H1 (cell line): ENCODE measurements at regions not wholly inside any gene's neighbourhood (a gene's known extent, or its start where the extent isn't known, plus 50 kb on each side); places are given as distances from the start of the nearest gene placed in this dataset.

Source experiments
- CTCF ChIA-PET: fragments of 300-600 bp; sonication (Branson Sonifier 250); formaldehyde crosslinking; loops from one replicate; lab custom pipeline; 2021; ENCODE audit not compliant: partially characterized antibody; lab: Charles Lee
- POLR2A ChIA-PET: fragments of 300-600 bp; sonication (Branson Sonifier 250); formaldehyde crosslinking; loops from one replicate; lab custom pipeline; 2021; ENCODE audit warnings: inconsistent platforms; ENCODE audit not compliant: partially characterized antibody; lab: Charles Lee
- DNase-seq, 2 experiments: peaks; one replicate each; pipeline versions ENCODE4 v3.0.0 to v3.0.0-alpha.2; 2010 to 2022; ENCODE audit warnings: low spot score in 2 of 2, low read depth in 1 of 2, mixed read lengths in 1 of 2
- FAIRE-seq: peaks from 2 replicates; lab custom pipeline; 2011; peaks lifted over from hg19 to GRCh38; lab: Jason Lieb, UNC
- H2AFZ ChIP-seq: 2 replicates; pipeline ENCODE4 v1.8.1; 2012; ENCODE audit warnings: low read length, inconsistent platforms
- H2AK5ac ChIP-seq: 2 replicates; pipeline ENCODE4 v1.6.1; 2013; ENCODE audit warnings: low read depth, low read length
- H2BK120ac ChIP-seq: replicated peaks from 2 replicates; pipeline ENCODE3; 2013; ENCODE audit warnings: low read depth, low read length, inconsistent platforms
- H2BK12ac ChIP-seq: 2 replicates; pipeline ENCODE4 v1.6.1; 2013; ENCODE audit warnings: low read depth, low read length
- H2BK15ac ChIP-seq: 2 replicates; pipeline ENCODE4 v1.6.1; 2013; ENCODE audit warnings: low read length
- H2BK20ac ChIP-seq: 2 replicates; pipeline ENCODE4 v1.6.1; 2013; ENCODE audit warnings: low read length
- H2BK5ac ChIP-seq: 2 replicates; pipeline ENCODE4 v1.6.1; 2013; ENCODE audit warnings: low read depth, low read length
- H3K14ac ChIP-seq: 2 replicates; pipeline ENCODE4 v1.6.1; 2013; ENCODE audit warnings: inconsistent platforms; ENCODE audit not compliant: insufficient read length
- H3K18ac ChIP-seq: 2 replicates; pipeline ENCODE4 v1.6.1; 2013; ENCODE audit warnings: low read length; ENCODE audit errors: extremely low read depth
- H3K23ac ChIP-seq: 2 replicates; pipeline ENCODE4 v1.6.1; 2013; ENCODE audit warnings: inconsistent platforms; ENCODE audit not compliant: insufficient read length
- H3K23me2 ChIP-seq: 2 replicates; pipeline ENCODE4 v1.6.1; 2013; ENCODE audit warnings: low read depth, low read length
- H3K27ac ChIP-seq: 2 replicates; pipeline ENCODE4 v1.6.1; 2011; ENCODE audit warnings: low read depth, low read length, inconsistent platforms
- H3K27me3 ChIP-seq, 4 experiments: replicated peaks in 1 of 4; 1 replicate in 1 of 4; 2 replicates in 3 of 4; pipeline versions ENCODE4 v1.6.1 to v1.8.1; 2011 to 2013; ENCODE audit warnings: low read length in 3 of 4, mild to moderate bottlenecking in 3 of 4, inconsistent platforms in 2 of 4, mixed read lengths in 2 of 4, moderate library complexity in 1 of 4; ENCODE audit not compliant: control insufficient read depth in 3 of 4, insufficient read depth in 3 of 4; ENCODE audit errors: extremely low read depth in 1 of 4
- H3K36me3 ChIP-seq, 4 experiments: 2 replicates each; pipeline versions ENCODE4 v1.6.1 to v1.8.1; 2011 to 2013; ENCODE audit warnings: mild to moderate bottlenecking in 4 of 4, low read length in 3 of 4, moderate library complexity in 2 of 4, control low read depth in 1 of 4, inconsistent platforms in 1 of 4; ENCODE audit not compliant: insufficient read depth in 4 of 4, control insufficient read depth in 2 of 4
- H3K4ac ChIP-seq: replicated peaks from 2 replicates; pipeline ENCODE3; 2013; ENCODE audit warnings: low read length, low read depth, mixed read lengths, inconsistent platforms; ENCODE audit not compliant: insufficient read length
- H3K4me1 ChIP-seq, 4 experiments: replicated peaks in 1 of 4; 1 replicate in 1 of 4; 2 replicates in 3 of 4; pipeline versions ENCODE4 v1.6.1 to v1.8.1; 2011 to 2013; ENCODE audit warnings: low read length in 3 of 4, inconsistent platforms in 2 of 4, mixed read lengths in 1 of 4; ENCODE audit not compliant: insufficient read depth in 4 of 4, control insufficient read depth in 3 of 4
- H3K4me2 ChIP-seq, 2 experiments: 2 replicates each; pipeline versions ENCODE4 v1.6.1 to v1.8.1; 2011 to 2013; ENCODE audit warnings: low read depth in 2 of 2, low read length in 2 of 2, control low read depth in 1 of 2, inconsistent platforms in 1 of 2, mild to moderate bottlenecking in 1 of 2; ENCODE audit not compliant: insufficient read depth in 1 of 2
- H3K4me3 ChIP-seq, 4 experiments: fragments of 200-600, 300-600 bp in 1 of 4; sonication (generic), shearing (Covaris generic), sonication (Bioruptor Twin) in 1 of 4; 2 replicates each; pipeline versions ENCODE4 v1.5.1 to v1.8.1; 2011 to 2016; ENCODE audit warnings: low read length in 4 of 4, low read depth in 3 of 4, control low read depth in 2 of 4, inconsistent platforms in 2 of 4, mild to moderate bottlenecking in 2 of 4, mixed read lengths in 1 of 4, moderate library complexity in 1 of 4; ENCODE audit not compliant: insufficient read depth in 2 of 4; ENCODE audit errors: extremely low read depth in 1 of 4
- H3K56ac ChIP-seq: replicated peaks from 2 replicates; pipeline ENCODE3; 2013; ENCODE audit warnings: low read depth, mild to moderate bottlenecking, mixed read lengths, low read length, inconsistent platforms; ENCODE audit not compliant: insufficient read length
- H3K79me1 ChIP-seq: 2 replicates; pipeline ENCODE4 v1.6.1; 2013; ENCODE audit warnings: low read depth, low read length, control low read depth
- H3K79me2 ChIP-seq, 2 experiments: 2 replicates each; pipeline versions ENCODE4 v1.6.1 to v1.8.1; 2012 to 2013; ENCODE audit warnings: low read length in 2 of 2, mild to moderate bottlenecking in 2 of 2, inconsistent platforms in 1 of 2; ENCODE audit not compliant: insufficient read depth in 2 of 2, control insufficient read depth in 1 of 2
- H3K9ac ChIP-seq, 4 experiments: replicated peaks in 1 of 4; 1 replicate in 1 of 4; 2 replicates in 3 of 4; pipeline versions ENCODE4 v1.6.1 to v1.8.1; 2011 to 2013; ENCODE audit warnings: low read depth in 3 of 4, low read length in 3 of 4, control low read depth in 2 of 4, mild to moderate bottlenecking in 2 of 4, moderate library complexity in 2 of 4, inconsistent platforms in 1 of 4; ENCODE audit errors: extremely low read depth in 1 of 4
- H3K9me3 ChIP-seq, 2 experiments: 2 replicates each; pipeline versions ENCODE4 v1.6.1 to v1.8.1; 2012 to 2013; ENCODE audit warnings: mild to moderate bottlenecking in 2 of 2, moderate library complexity in 2 of 2, control low read depth in 1 of 2, inconsistent platforms in 1 of 2, low read depth in 1 of 2, low read length in 1 of 2, mixed read lengths in 1 of 2; ENCODE audit not compliant: insufficient read depth in 2 of 2
- H4K20me1 ChIP-seq, 2 experiments: replicated peaks in 1 of 2; 2 replicates each; pipeline versions ENCODE3 to v1.8.1; 2011 to 2013; ENCODE audit warnings: inconsistent platforms in 2 of 2, low read length in 2 of 2, mild to moderate bottlenecking in 1 of 2; ENCODE audit not compliant: insufficient read depth in 2 of 2, control insufficient read depth in 1 of 2
- H4K5ac ChIP-seq: 2 replicates; pipeline ENCODE4 v1.6.1; 2013; ENCODE audit warnings: low read length, low read depth, mixed read lengths, inconsistent platforms; ENCODE audit not compliant: insufficient read length
- H4K8ac ChIP-seq: 2 replicates; pipeline ENCODE4 v1.8.0; 2013; ENCODE audit warnings: mild to moderate bottlenecking, moderate library complexity, low read length, inconsistent platforms; ENCODE audit not compliant: insufficient read depth; ENCODE audit errors: extremely low read depth
- H4K91ac ChIP-seq: replicated peaks from 2 replicates; pipeline ENCODE3; 2013; ENCODE audit warnings: low read length, mixed read lengths, inconsistent platforms; ENCODE audit not compliant: insufficient read length
- ASH2L ChIP-seq: fragments of 200-600, 300-600 bp; sonication (generic); IDR thresholded peaks from one replicate; pipeline ENCODE4 v1.7.1; 2017; ENCODE audit warnings: low read length
- EGR1 ChIP-seq: IDR thresholded peaks from 2 replicates; pipeline ENCODE4 v1.6.1; 2011; ENCODE audit warnings: low read depth, low read length, borderline replicate concordance
- JUND ChIP-seq: IDR thresholded peaks from 2 replicates; pipeline ENCODE4 v1.6.1; 2011; ENCODE audit warnings: mild to moderate bottlenecking, improper control_type of control experiment, low read length
- KDM1A ChIP-seq: fragments of 200-600, 300-600 bp; sonication (generic); IDR thresholded peaks from 2 replicates; pipeline ENCODE4 v1.7.1; 2016; ENCODE audit warnings: mild to moderate bottlenecking, low read length, borderline replicate concordance
- KDM4A ChIP-seq: IDR thresholded peaks from one replicate; pipeline ENCODE4 v1.7.1; 2012; ENCODE audit warnings: low read depth, mild to moderate bottlenecking, moderate library complexity, low read length, inconsistent platforms; ENCODE audit not compliant: severe bottlenecking
- NRF1 ChIP-seq: IDR thresholded peaks from 2 replicates; pipeline ENCODE4 v1.6.1; 2011; ENCODE audit warnings: mild to moderate bottlenecking, low read depth, low read length, improper control_type of control experiment
- RBBP5 ChIP-seq: IDR thresholded peaks from 2 replicates; pipeline ENCODE4 v1.7.1; 2012; ENCODE audit warnings: low read depth, mild to moderate bottlenecking, inconsistent platforms, low read length, moderate library complexity, borderline replicate concordance
- TAF1 ChIP-seq: IDR thresholded peaks from 2 replicates; pipeline ENCODE4 v1.6.1; 2011; ENCODE audit warnings: mild to moderate bottlenecking, low read depth, low read length
- ZNF274 ChIP-seq: IDR thresholded peaks from 2 replicates; pipeline ENCODE4 v1.7.0; 2012; ENCODE audit warnings: low read length, borderline replicate concordance; ENCODE audit errors: extremely low read depth
- WGBS, 2 experiments: shearing (Covaris generic) in 1 of 2; methylation state at CpG; one replicate each; pipeline versions ENCODE4 v1.1.6 to v1.1.7; 2013 to 2015; ENCODE audit warnings: low lambda C conversion rate in 2 of 2, mixed read lengths in 2 of 2, inconsistent platforms in 1 of 2, low coverage in 1 of 2, missing lambda C conversion rate in 1 of 2; ENCODE audit not compliant: insufficient replicate concordance in 2 of 2, insufficient coverage in 1 of 2, insufficient read length in 1 of 2; ENCODE audit errors: extremely low coverage in 1 of 2, missing lambda C conversion rate in 1 of 2; 5-methylcytosine and 5-hydroxymethylcytosine counted together

DNA sequence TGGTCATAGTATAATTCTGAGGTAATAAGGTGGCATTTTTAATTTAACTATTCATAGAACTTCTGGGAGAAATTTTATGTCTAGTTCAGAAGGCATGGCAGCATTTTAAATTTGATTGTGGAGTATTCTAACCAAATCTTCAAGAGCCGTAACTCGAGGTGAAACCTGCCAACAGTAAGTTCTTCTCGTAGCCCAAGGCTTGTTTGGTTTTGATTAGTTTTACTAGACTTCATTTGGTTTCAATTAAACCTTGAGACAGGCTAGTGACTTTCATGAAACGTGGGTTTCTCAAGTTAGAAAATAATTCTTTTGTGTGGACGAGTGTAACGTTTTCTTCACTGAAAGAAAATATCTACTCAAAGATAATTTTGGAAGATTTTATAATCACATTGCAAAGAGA is 395.5 kb downstream of the USP25 start:
- Histone ChIP-seq H3K56ac (no peak overlapping the region), H4K5ac (no peak overlapping the region), H3K9ac (no peak overlapping the region), H3K79me1 (no peaks in the 10 kb centered on the region), H3K4me2 (no peak overlapping the region), H3K36me3 (no peaks in the 10 kb centered on the region; a peak in 1 of 8 replicates), H4K91ac (no peak overlapping the region), H3K14ac (no peak overlapping the region), H3K4me1 (no peaks in the 10 kb centered on the region), H3K18ac (no peak overlapping the region), H3K4ac (no peak overlapping the region), H2AK5ac (no peak overlapping the region), H3K79me2 (no peaks in the 10 kb centered on the region), H3K27me3 (no peaks in the 10 kb centered on the region), H2BK5ac (no peak overlapping the region), H4K8ac (no peak overlapping the region), H3K23ac (no peak overlapping the region), H3K9me3 (no peaks in the 10 kb centered on the region), H2BK20ac (no peak overlapping the region)
- DNase-seq = no peak
- 90% methylated on average over 6 of the region's 6 CpGs; no CpG with 5 or more reads in 1 of the 2 experiments for WGBS, 2 experiments
- CTCF ChIA-PET = no interaction called here
- TF ChIP-seq KDM4A (no peak), KDM1A (no peak), NRF1 (no peak), EGR1 (no peak), ASH2L (no peak), RBBP5 (no peak), ZNF274 (no peak), TAF1 (no peak), JUND (no peak)
- TF ChIP-seq, all 59 proteins: peak for 0
- Histone ChIP-seq H2BK15ac (no peak overlapping the region), H3K4me3 (no peak overlapping the region), H2AFZ (no peak overlapping the region), H3K23me2 (no peaks in the 10 kb centered on the region), H2BK12ac (no peak overlapping the region), H4K20me1 (no peaks in the 10 kb centered on the region), H2BK120ac (no peak overlapping the region), H3K27ac (no peak overlapping the region)
- FAIRE-seq = no peak
- POLR2A ChIA-PET = no interaction called here
